Heart left ventricle (tissue), 16 donors: ENCODE measurements at regions not wholly inside any gene's neighbourhood (a gene's known extent, or its start where the extent isn't known, plus 50 kb on each side); places are given as distances from the start of the nearest gene placed in this dataset.

Experiments used
- ATAC-seq, 4 donors: fragments of 200-7000 bp; cut with Tn5 transposase; one replicate each; pipeline ENCODE4 v1.9.1; 2020 to 2022; ENCODE audit warnings: moderate library complexity in 4 of 4, mild to moderate bottlenecking in 3 of 4, moderate number of reproducible peaks in 1 of 4
- DNase-seq, 5 donors: peaks; one replicate each; pipeline ENCODE4 v3.0.0-alpha.2; 2020
- H3K27ac ChIP-seq, 12 donors: fragments of 200-600 bp; sonication (generic) in 4 of 12; one replicate each; pipeline versions ENCODE4 v1.5.0 to v1.8.0; 2016 to 2022; ENCODE audit warnings: mild to moderate bottlenecking in 2 of 12
- H3K27me3 ChIP-seq, 9 donors: fragments of 200-600 bp; sonication (generic) in 2 of 9; one replicate each; pipeline versions ENCODE4 v1.5.1 to v1.8.0; 2016 to 2022; ENCODE audit warnings: mild to moderate bottlenecking in 3 of 9
- H3K36me3 ChIP-seq, 9 donors: fragments of 200-600 bp; sonication (generic) in 2 of 9; one replicate each; pipeline versions ENCODE4 v1.5.0 to v1.8.0; 2018 to 2022; ENCODE audit warnings: mild to moderate bottlenecking in 2 of 9
- H3K4me1 ChIP-seq, 12 donors: fragments of 200-600 bp; sonication (generic) in 4 of 12; one replicate each; pipeline versions ENCODE4 v1.5.0 to v1.8.0; 2016 to 2022; ENCODE audit warnings: mild to moderate bottlenecking in 3 of 12
- H3K4me3 ChIP-seq, 12 donors: fragments of 200-600 bp; sonication (generic) in 4 of 12; one replicate each; pipeline versions ENCODE4 v1.5.0 to v1.8.0; 2017 to 2022; ENCODE audit warnings: mild to moderate bottlenecking in 9 of 12, moderate library complexity in 4 of 12
- H3K9me3 ChIP-seq, 12 donors: fragments of 200-600 bp; sonication (generic) in 4 of 12; one replicate each; pipeline versions ENCODE4 v1.5.0 to v1.8.0; 2016 to 2022; ENCODE audit warnings: mild to moderate bottlenecking in 1 of 12
- POLR2A ChIP-seq, 2 donors: fragments of 450-650 bp; IDR thresholded peaks; one replicate each; pipeline ENCODE4 v1.6.1; 2017; ENCODE audit warnings: antibody characterized with exemption in 2 of 2, mild to moderate bottlenecking in 2 of 2, moderate library complexity in 2 of 2
- WGBS, 4 donors: extraction: QIAGEN DNeasy Blood & Tissue Kit in 2 of 4; methylation state at CpG; one replicate each; pipeline versions ENCODE4 v1.1.5 to v1.1.7; 2013 to 2018; 5-methylcytosine and 5-hydroxymethylcytosine counted together
- intact Hi-C, 10 donors: fragments of 100-400 bp; cut with DNase I; formaldehyde crosslinking; loops; one replicate each; pipeline versions ENCODE4 v1.11.1 to v1.14.2; 2022
- TF ChIP-seq, protein P1 (sequence below), 12 donors: fragments of 200-600 bp; sonication (generic) in 4 of 12; IDR thresholded peaks; one replicate each; pipeline versions ENCODE4 v1.5.0 to v1.8.0; 2018 to 2022; ENCODE audit warnings: antibody characterized with exemption in 12 of 12, mild to moderate bottlenecking in 5 of 12
- donor health status: ischemic (EF 13 %, LVEDD 7.1; RV severe dilation, severe dysfunction).
- donor health status: healthy with polysubstance abuse.
- donor health status: DM: no; HTN: yes; CAD: no.
- donor health status: DM: no; HTN: no; CAD: no.
- donor health status: ischemic (EF 25% LVEDD 6.9; RV normal size, moderate dysfunction).
- donor health status: ischemic (EF 25% LVEDD 5.7; RV mildly dilated, moderate dysfunction).
- donor health status: healthy.
- donor health status: DM: yes; HTN: yes; CAD: no.
- donor health status: ischemic (EF 35%, LVEDD 5.7; RV mildly dilated, moderate dysfunction).
- donor health status: nonischemic (EF 11% LVEDD 7.7; RV severe dilation, severe dysfunction).
- donor health status: DM: yes; HTN: yes; CAD: no.
- donor health status: PGD.
- donor health status: ischemic (EF 29% LVEDD 5.4; RV normal size, mild dysfunction).
- donor health status: nonischemic (EF 23%, LVEDD 6.1; RV moderate dilation, normal function).

DNA sequence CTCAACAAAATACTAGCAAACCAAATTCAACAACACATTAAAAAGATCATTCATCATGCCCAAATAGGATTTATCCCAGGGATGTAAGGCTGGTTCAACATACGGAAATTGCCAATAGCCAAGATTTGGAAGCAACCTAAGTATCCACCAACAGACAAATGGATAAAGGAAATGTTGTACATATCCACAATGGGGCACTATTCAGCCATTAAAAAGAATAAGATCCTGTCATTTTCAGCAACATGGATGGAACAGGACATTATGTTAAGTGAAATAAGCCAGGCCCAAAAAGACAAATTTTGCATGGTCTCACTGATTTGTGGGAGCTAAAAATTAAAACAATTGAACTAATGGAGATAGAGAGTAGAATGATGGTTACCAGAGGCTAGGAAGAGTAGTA is 82.0 kb upstream of the FAM241A start:
- TF ChIP-seq POLR2A (IDR thresholded peaks at IDR 0.05) = no peak
- TF ChIP-seq, protein P1, sequence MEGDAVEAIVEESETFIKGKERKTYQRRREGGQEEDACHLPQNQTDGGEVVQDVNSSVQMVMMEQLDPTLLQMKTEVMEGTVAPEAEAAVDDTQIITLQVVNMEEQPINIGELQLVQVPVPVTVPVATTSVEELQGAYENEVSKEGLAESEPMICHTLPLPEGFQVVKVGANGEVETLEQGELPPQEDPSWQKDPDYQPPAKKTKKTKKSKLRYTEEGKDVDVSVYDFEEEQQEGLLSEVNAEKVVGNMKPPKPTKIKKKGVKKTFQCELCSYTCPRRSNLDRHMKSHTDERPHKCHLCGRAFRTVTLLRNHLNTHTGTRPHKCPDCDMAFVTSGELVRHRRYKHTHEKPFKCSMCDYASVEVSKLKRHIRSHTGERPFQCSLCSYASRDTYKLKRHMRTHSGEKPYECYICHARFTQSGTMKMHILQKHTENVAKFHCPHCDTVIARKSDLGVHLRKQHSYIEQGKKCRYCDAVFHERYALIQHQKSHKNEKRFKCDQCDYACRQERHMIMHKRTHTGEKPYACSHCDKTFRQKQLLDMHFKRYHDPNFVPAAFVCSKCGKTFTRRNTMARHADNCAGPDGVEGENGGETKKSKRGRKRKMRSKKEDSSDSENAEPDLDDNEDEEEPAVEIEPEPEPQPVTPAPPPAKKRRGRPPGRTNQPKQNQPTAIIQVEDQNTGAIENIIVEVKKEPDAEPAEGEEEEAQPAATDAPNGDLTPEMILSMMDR (IDR thresholded peaks at IDR 0.05) = no peak
- no peaks in the 10 kb centered on the region for H3K36me3 ChIP-seq
- H3K27me3 ChIP-seq = no peaks in the 10 kb centered on the region
- ATAC-seq (no peak), DNase-seq (no peak)
- no peak overlapping the region for H3K27ac ChIP-seq
- no peaks in the 10 kb centered on the region for H3K9me3 ChIP-seq
- H3K4me1 ChIP-seq = no peaks in the 10 kb centered on the region
- H3K4me3 ChIP-seq = no peak overlapping the region
- intact Hi-C loops = no loop called here
- 90 to 100% (median 94%) methylated on average over 1 of the region's 1 CpG for WGBS, 4 donors

DNA sequence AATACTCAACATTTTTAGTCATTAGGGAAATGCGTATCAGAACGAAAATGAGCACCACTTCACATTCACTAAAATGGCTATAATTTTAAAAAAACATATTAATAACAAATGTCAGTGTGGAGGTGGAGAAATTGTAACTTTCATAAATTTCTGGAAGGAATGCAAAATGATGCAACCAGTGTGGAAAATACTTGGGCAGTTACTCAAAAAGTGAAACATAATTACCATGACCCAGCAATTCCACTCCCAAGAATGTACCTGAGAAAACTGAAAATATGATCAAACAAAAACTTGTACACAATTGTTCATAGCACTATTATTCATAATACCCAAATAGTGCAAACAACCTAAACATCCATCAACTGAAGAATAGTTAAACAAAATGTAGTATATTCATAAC is 76.1 kb upstream of the FAM241A start:
- Histone ChIP-seq H3K4me3 (no peak overlapping the region), H3K36me3 (no peaks in the 10 kb centered on the region), H3K4me1 (no peaks in the 10 kb centered on the region), H3K9me3 (peaks cover 0 to 19% (median 0%) of the 10 kb centered on the region in 12 donors), H3K27ac (no peak overlapping the region), H3K27me3 (no peaks in the 10 kb centered on the region)
- intact Hi-C loops = no loop called here
- no peak for DNase-seq
- WGBS, 4 donors = 86 to 94% (median 92%) methylated on average over 2 of the region's 2 CpGs
- no peak for ATAC-seq
- TF ChIP-seq, protein P1 (IDR thresholded peaks at IDR 0.05) = no peak
- TF ChIP-seq POLR2A (IDR thresholded peaks at IDR 0.05) = no peak

DNA sequence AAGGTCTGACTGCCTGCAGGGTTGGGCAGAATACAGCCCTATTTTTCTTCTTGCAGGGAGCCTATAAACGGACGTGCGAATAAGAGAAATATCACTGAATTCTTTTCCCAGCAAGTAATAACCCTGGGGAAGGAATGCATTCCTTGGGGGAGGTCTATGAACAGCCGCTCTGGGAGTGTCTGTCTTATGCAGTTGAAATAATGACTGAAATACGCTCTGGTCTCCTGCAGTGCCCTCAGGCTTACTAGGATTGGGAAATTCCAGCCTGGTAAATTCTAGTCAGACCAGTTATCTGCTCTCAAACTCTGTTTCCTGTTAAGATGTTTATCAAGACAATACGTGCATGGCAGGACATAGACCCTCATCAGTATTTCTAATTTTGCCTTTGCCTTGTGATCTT is 72.1 kb upstream of the FAM241A start:
- Histone ChIP-seq H3K9me3 (peaks cover 0 to 19% (median 0%) of the 10 kb centered on the region in 12 donors), H3K4me1 (peaks cover 0 to 3% (median 0%) of the 10 kb centered on the region in 12 donors), H3K36me3 (no peaks in the 10 kb centered on the region), H3K27me3 (no peaks in the 10 kb centered on the region), H3K4me3 (no peak overlapping the region), H3K27ac (no peak overlapping the region)
- ATAC-seq (no peak), DNase-seq (no peak)
- WGBS, 4 donors = 82 to 87% (median 83%) methylated on average over 6 of the region's 6 CpGs
- TF ChIP-seq, protein P1 (IDR thresholded peaks at IDR 0.05) = no peak
- TF ChIP-seq POLR2A (IDR thresholded peaks at IDR 0.05) = no peak
- intact Hi-C loops = loop anchor here in 2 of 10 donors (10.0 kb wide), 2 partner anchors 452 to 532 kb away; no protein-coding TSS in a partner anchor

DNA sequence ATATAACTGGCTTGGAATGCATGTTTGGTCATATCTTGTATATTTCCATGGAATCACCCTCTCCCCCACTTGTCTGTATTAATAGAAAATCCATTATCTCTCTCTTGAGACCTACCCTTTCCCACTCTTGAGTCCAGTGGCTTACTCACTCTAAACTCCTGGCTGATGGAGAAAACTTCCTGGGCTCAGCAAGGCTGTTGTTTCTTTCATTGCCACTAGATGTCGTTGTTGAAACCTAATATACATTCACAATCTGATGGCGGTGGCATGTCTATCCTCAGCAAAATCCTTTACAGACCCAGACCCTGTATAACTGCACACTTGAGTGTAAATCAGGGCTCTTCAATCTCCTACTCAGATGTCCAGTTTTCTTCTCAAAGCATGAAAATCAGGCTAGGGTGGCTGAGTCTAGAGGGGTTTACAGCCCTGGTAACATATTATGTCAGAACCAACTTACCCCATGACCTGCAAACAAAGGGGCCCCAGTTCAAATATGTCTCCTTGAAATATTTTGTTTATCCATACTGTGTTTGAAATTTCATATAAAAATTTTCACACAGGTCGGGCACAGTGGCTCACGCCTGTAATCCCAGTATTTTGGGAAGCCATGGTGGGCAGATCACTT is 70.0 kb upstream of the FAM241A start:
- Histone ChIP-seq H3K9me3 (peaks cover 0 to 19% (median 0%) of the 10 kb centered on the region in 12 donors), H3K27ac (no peak overlapping the region), H3K27me3 (no peaks in the 10 kb centered on the region), H3K4me1 (peaks cover 0 to 3% (median 0%) of the 10 kb centered on the region in 12 donors), H3K36me3 (no peaks in the 10 kb centered on the region), H3K4me3 (no peak overlapping the region)
- TF ChIP-seq POLR2A (IDR thresholded peaks at IDR 0.05) = no peak
- TF ChIP-seq, protein P1 (IDR thresholded peaks at IDR 0.05) = peak; percentile 52 to 81 (median 72)
- 51 to 53% (median 52%) methylated on average over 4 of the region's 4 CpGs for WGBS, 4 donors
- DNase-seq (no peak), ATAC-seq (peak in 3 of 4 donors; percentile 62 to 76 (median 66))
- intact Hi-C loops = loop anchor here in 2 of 10 donors (10.0 kb wide), 2 partner anchors 450 to 530 kb away; no protein-coding TSS in a partner anchor
